Testis (tissue), 2 donors: ENCODE measurements at regions not wholly inside any gene's neighbourhood (a gene's known extent, or its start where the extent isn't known, plus 50 kb on each side); places are given as distances from the start of the nearest gene placed in this dataset.

Experiments used
- POLR2A ChIP-seq: fragments of 450-650 bp; IDR thresholded peaks from one replicate; pipeline ENCODE4 v1.6.1; 2017; ENCODE audit warnings: antibody characterized with exemption, mild to moderate bottlenecking, moderate library complexity
- TF ChIP-seq, protein P1 (sequence below), 3 experiments: fragments of 450-650 bp in 2 of 3; fragments of 200-600 bp in 1 of 3; sonication (generic) in 1 of 3; IDR thresholded peaks; one replicate each; pipeline ENCODE4 v1.5.1; 2016 to 2019; ENCODE audit warnings: antibody characterized with exemption in 3 of 3, mild to moderate bottlenecking in 2 of 3, moderate library complexity in 1 of 3

- TF ChIP-seq, protein P1, sequence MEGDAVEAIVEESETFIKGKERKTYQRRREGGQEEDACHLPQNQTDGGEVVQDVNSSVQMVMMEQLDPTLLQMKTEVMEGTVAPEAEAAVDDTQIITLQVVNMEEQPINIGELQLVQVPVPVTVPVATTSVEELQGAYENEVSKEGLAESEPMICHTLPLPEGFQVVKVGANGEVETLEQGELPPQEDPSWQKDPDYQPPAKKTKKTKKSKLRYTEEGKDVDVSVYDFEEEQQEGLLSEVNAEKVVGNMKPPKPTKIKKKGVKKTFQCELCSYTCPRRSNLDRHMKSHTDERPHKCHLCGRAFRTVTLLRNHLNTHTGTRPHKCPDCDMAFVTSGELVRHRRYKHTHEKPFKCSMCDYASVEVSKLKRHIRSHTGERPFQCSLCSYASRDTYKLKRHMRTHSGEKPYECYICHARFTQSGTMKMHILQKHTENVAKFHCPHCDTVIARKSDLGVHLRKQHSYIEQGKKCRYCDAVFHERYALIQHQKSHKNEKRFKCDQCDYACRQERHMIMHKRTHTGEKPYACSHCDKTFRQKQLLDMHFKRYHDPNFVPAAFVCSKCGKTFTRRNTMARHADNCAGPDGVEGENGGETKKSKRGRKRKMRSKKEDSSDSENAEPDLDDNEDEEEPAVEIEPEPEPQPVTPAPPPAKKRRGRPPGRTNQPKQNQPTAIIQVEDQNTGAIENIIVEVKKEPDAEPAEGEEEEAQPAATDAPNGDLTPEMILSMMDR (IDR thresholded peaks at IDR 0.05), result no peak
- no peak for TF ChIP-seq POLR2A
Observed at GRCh38 chr3:117761703-117762620, 1052.4 kb downstream of the TUSC7 start.
